Activated CD4-positive, alpha-beta memory T cell treated with anti-CD3 and anti-CD28 coated beads, Interleukin-2, amount 10 ng/mL, durations not matched to agents 7 days and 5 days (primary cell): ENCODE measurements at regions not wholly inside any gene's neighbourhood (a gene's known extent, or its start where the extent isn't known, plus 50 kb on each side); places are given as distances from the start of the nearest gene placed in this dataset.

ENCODE experiments used
- CTCF ChIA-PET: fragments of 350-600 bp; sonication (Branson Sonifier 250); formaldehyde crosslinking; loops from one replicate; lab custom pipeline; 2021; ENCODE audit warnings: antibody characterized with exemption, inconsistent platforms; lab: Charles Lee
- POLR2A ChIA-PET: fragments of 350-600 bp; sonication (Branson Sonifier 250); formaldehyde crosslinking; loops from one replicate; lab custom pipeline; 2021; ENCODE audit warnings: antibody characterized with exemption; lab: Charles Lee
- DNase-seq: peaks from one replicate; pipeline ENCODE4 v3.0.0-alpha.2; 2020
- H3K27ac Mint-ChIP-seq: one replicate; pipeline ENCODE4 v1.8.0; 2021; ENCODE audit warnings: mild to moderate bottlenecking, mixed read lengths
- H3K27me3 Mint-ChIP-seq: one replicate; pipeline ENCODE4 v1.8.0; 2021; ENCODE audit warnings: mixed read lengths
- H3K36me3 Mint-ChIP-seq: one replicate; pipeline ENCODE4 v1.8.0; 2021; ENCODE audit warnings: low read depth, mixed read lengths
- H3K4me1 Mint-ChIP-seq: one replicate; pipeline ENCODE4 v1.8.0; 2021; ENCODE audit warnings: mixed read lengths
- H3K4me3 Mint-ChIP-seq: one replicate; pipeline ENCODE4 v1.8.0; 2021; ENCODE audit warnings: mild to moderate bottlenecking, mixed read lengths
- H3K9me3 Mint-ChIP-seq: one replicate; pipeline ENCODE4 v1.8.0; 2021; ENCODE audit warnings: mixed read lengths

- DNase-seq, result no peak
- Mint-ChIP-seq H3K27ac (no peak overlapping the region), H3K4me1 (no peaks in the 10 kb centered on the region), H3K36me3 (no peaks in the 10 kb centered on the region), H3K4me3 (no peak overlapping the region), H3K9me3 (peaks cover 19% of the 10 kb centered on the region), H3K27me3 (no peaks in the 10 kb centered on the region)
- ChIA-PET CTCF (no interaction called here), POLR2A (no interaction called here)
Observed at GRCh38 chr21:17343055-17343454, 169.8 kb upstream of the CXADR start.

GRCh38 chr21:17348357-17348756 is 164.5 kb upstream of the CXADR start:
- Mint-ChIP-seq H3K9me3 (peaks cover 11% of the 10 kb centered on the region), H3K4me1 (no peaks in the 10 kb centered on the region), H3K27me3 (no peaks in the 10 kb centered on the region), H3K36me3 (no peaks in the 10 kb centered on the region), H3K27ac (no peak overlapping the region), H3K4me3 (no peak overlapping the region)
- POLR2A ChIA-PET, result no interaction called here
- CTCF ChIA-PET, result no interaction called here
- DNase-seq, result no peak

DNA sequence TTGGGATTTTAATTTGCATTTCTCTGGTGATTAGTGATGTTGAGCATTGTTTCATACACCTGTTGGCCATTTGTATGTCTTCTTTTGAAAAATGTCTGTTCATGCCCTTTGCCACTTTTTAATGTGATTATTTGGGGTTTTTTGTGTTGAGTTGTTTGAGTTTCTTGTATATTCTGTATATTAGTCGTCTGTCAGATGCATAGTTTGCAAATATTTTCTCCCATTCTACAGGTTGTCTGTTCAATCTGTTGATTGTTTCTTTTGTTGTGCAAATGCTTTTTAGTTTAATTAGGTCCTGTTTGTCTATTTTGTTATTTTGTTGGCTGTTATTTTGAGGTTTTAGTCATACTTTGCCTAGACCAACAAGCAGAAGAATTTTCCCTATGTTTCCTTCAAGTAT is 164.0 kb upstream of the CXADR start:
- Mint-ChIP-seq H3K36me3 (no peaks in the 10 kb centered on the region), H3K27ac (no peak overlapping the region), H3K9me3 (peaks cover 9% of the 10 kb centered on the region), H3K4me3 (no peak overlapping the region), H3K27me3 (no peaks in the 10 kb centered on the region), H3K4me1 (no peaks in the 10 kb centered on the region)
- no peak for DNase-seq
- ChIA-PET POLR2A (no interaction called here), CTCF (no interaction called here)

DNA sequence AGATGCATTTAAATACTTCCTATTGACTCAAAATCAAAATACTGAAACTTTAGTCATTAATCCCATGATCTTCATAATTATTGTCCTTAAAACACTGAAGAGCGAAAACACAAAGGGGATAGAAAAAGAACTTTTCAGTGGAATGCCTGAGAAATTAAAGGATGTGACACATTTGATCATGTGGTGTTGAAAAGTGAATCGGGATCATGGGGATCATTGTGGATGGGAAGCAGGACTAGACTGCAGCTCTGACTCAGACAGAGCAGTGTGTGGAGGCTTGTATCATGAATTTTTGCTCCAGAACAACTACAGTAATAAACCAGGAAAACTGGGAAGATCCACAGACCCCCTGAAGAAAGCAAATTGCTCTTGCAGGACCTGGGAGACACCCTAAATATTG is 161.1 kb upstream of the CXADR start:
- H3K36me3 Mint-ChIP-seq, result no peaks in the 10 kb centered on the region

GRCh38 chr21:17352996-17353655 is 159.7 kb upstream of the CXADR start:
- POLR2A ChIA-PET, result no interaction called here
- H3K27me3 Mint-ChIP-seq, result no peaks in the 10 kb centered on the region

More for the DNA sequence above, 161.1 kb upstream of the CXADR start:
- H3K27ac Mint-ChIP-seq, result no peak overlapping the region
- H3K27me3 Mint-ChIP-seq, result no peaks in the 10 kb centered on the region
- no peak for DNase-seq
- POLR2A ChIA-PET, result no interaction called here
- CTCF ChIA-PET, result no interaction called here
- no peaks in the 10 kb centered on the region for H3K4me1 Mint-ChIP-seq
- no peak overlapping the region for H3K4me3 Mint-ChIP-seq
- H3K9me3 Mint-ChIP-seq, result peaks cover 7% of the 10 kb centered on the region

GRCh38 chr21:17359781-17360180 is 153.1 kb upstream of the CXADR start:
- H3K4me1 Mint-ChIP-seq, result no peaks in the 10 kb centered on the region
- POLR2A ChIA-PET, result no interaction called here
- CTCF ChIA-PET, result no interaction called here
- no peak for DNase-seq
- no peaks in the 10 kb centered on the region for H3K9me3 Mint-ChIP-seq
- no peak overlapping the region for H3K27ac Mint-ChIP-seq
- no peak overlapping the region for H3K4me3 Mint-ChIP-seq
- no peaks in the 10 kb centered on the region for H3K36me3 Mint-ChIP-seq
- no peaks in the 10 kb centered on the region for H3K27me3 Mint-ChIP-seq

More at GRCh38 chr21:17352996-17353655, 159.7 kb upstream of the CXADR start:
- CTCF ChIA-PET, result no interaction called here
- Mint-ChIP-seq H3K27ac (no peak overlapping the region), H3K4me3 (no peak overlapping the region), H3K4me1 (no peaks in the 10 kb centered on the region), H3K9me3 (peaks cover 7% of the 10 kb centered on the region), H3K36me3 (no peaks in the 10 kb centered on the region)
- DNase-seq, result no peak

DNA sequence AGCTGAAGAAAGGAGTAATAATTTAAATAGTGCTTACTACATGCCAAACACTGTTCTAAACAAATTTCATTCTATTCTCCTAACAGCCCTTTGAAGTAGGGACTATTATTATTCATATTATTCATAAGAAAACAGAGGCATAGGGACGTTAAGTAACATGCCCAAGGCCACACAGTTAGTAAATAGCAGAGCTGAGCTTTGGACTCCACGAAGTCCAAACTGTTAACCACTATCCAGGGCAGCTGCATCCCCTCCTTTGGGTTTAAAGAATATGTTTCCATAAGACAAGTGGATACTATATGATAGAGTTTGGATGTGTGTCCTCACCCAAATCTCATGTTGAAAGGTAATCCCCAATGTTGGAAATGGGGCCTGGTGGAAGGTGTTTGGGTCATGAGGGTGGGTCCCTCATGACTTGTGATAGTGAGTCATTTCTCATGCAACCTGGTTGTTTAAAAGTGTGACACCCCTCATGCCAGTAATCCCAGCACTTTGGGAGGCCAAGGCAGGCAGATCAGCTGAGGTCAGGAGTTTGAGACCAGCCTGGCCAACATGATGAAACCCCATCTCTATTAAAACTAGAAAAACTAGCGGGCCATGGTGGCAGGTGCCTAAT is 144.0 kb upstream of the CXADR start:
- Mint-ChIP-seq H3K4me3 (no peak overlapping the region), H3K9me3 (no peaks in the 10 kb centered on the region), H3K4me1 (no peaks in the 10 kb centered on the region), H3K27me3 (peaks cover 6% of the 10 kb centered on the region), H3K36me3 (no peaks in the 10 kb centered on the region), H3K27ac (no peak overlapping the region)
- POLR2A ChIA-PET, result no interaction called here
- no peak for DNase-seq
- CTCF ChIA-PET, result no interaction called here

DNA sequence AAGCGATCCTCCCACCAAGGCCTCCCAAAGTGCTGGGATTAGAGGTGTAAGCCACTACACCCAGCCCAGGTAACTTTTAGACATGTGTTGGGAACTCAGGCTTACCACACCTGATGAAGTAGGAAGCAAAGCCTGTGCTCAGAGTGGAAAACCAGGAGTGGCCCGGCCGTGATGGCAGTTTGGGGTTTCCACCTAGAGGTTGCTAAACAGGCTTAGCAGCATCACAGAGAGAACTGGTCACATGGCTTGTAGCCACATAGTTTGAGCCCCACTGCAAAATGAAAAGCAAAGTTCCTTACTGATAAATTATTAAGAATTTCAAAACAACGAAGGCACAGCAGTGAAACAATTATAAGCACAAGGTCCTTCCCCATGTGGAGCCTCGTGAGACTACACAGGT is 142.6 kb upstream of the CXADR start:
- Mint-ChIP-seq H3K27ac (no peak overlapping the region), H3K4me3 (no peak overlapping the region), H3K4me1 (no peaks in the 10 kb centered on the region), H3K27me3 (peaks cover 6% of the 10 kb centered on the region), H3K36me3 (no peaks in the 10 kb centered on the region), H3K9me3 (no peaks in the 10 kb centered on the region)
- DNase-seq, result no peak
- CTCF ChIA-PET, result no interaction called here
- POLR2A ChIA-PET, result no interaction called here

GRCh38 chr21:17370916-17371315 is 141.9 kb upstream of the CXADR start:
- Mint-ChIP-seq H3K27me3 (peaks cover 6% of the 10 kb centered on the region), H3K27ac (no peak overlapping the region), H3K4me3 (no peak overlapping the region), H3K9me3 (no peaks in the 10 kb centered on the region), H3K4me1 (no peaks in the 10 kb centered on the region), H3K36me3 (no peaks in the 10 kb centered on the region)
- POLR2A ChIA-PET, result no interaction called here
- CTCF ChIA-PET, result interaction anchor here (0.9 kb wide), 1 partner anchor 214 kb away, joined by 3 read pairs; no protein-coding TSS in a partner anchor
- no peak for DNase-seq

DNA sequence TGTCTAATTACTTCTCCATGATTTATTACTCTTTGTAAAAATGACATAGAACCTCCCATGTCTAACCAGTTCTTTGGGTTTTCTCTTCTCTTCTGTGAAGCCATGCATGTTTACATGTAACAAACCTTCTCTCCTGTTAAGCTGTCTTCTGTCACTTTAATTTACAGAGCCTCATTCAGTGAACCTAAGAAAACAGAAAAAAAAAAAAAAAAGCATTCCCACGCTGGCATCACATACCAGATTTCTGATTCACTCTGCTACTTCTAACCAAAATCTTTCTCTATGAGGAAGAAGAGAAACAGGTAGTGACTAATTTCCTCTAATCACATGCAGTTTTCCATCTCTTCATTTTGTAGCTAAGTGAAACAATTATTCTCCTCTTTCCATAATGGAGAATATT is 141.4 kb upstream of the CXADR start:
- H3K36me3 Mint-ChIP-seq, result no peaks in the 10 kb centered on the region
- peaks cover 6% of the 10 kb centered on the region for H3K27me3 Mint-ChIP-seq
- H3K27ac Mint-ChIP-seq, result no peak overlapping the region
- CTCF ChIA-PET, result interaction anchor here (0.9 kb wide), 1 partner anchor 214 kb away, joined by 3 read pairs; no protein-coding TSS in a partner anchor
- H3K4me3 Mint-ChIP-seq, result no peak overlapping the region
- H3K4me1 Mint-ChIP-seq, result no peaks in the 10 kb centered on the region
- POLR2A ChIA-PET, result no interaction called here
- H3K9me3 Mint-ChIP-seq, result no peaks in the 10 kb centered on the region
- DNase-seq, result no peak

DNA sequence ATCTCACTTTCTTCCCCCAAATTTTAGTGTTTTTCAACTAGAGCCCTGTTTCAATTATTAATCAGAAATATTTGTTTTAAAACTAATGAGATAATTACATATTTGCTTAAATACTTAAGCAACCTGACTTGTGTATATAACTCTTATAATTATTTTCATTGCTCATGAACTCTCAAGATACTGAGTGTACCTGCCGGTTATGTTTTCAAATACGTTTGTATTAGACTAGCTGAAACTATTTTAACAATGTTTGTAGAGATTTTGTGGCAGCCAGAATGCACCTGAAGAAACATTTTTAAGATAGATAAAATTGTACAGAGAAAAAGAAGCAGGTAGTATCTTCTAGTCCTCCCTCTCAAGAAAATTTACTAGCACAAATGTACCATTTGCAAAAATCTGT is 140.6 kb upstream of the CXADR start:
- no peaks in the 10 kb centered on the region for H3K4me1 Mint-ChIP-seq
- POLR2A ChIA-PET, result no interaction called here
- no peaks in the 10 kb centered on the region for H3K36me3 Mint-ChIP-seq
- H3K27me3 Mint-ChIP-seq, result peaks cover 6% of the 10 kb centered on the region
- no peak for DNase-seq
- CTCF ChIA-PET, result no interaction called here
- H3K9me3 Mint-ChIP-seq, result no peaks in the 10 kb centered on the region
- no peak overlapping the region for H3K27ac Mint-ChIP-seq
- no peak overlapping the region for H3K4me3 Mint-ChIP-seq

DNA sequence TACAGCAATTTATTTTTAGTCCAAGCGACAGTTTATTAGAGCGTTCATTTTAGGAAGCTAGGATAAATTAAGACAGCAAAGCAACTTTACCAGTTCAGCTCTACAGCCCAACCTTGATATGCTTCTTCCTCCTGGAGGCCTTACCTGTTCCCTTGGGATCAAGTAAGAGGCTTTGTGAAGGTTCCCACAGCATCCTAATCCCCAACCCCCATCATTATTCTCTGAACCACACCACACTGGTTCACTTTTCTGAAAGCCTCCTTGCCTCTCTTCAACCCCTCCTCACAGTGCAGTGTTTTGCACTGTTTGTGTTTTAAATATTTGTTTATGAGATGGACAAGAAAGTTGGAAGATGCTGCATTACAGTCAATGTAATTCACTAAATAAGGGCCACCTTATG is 126.3 kb upstream of the CXADR start:
- H3K27me3 Mint-ChIP-seq, result no peaks in the 10 kb centered on the region
- H3K36me3 Mint-ChIP-seq, result no peaks in the 10 kb centered on the region
- POLR2A ChIA-PET, result no interaction called here
- no peaks in the 10 kb centered on the region for H3K4me1 Mint-ChIP-seq
- no peak overlapping the region for H3K4me3 Mint-ChIP-seq
- H3K9me3 Mint-ChIP-seq, result no peaks in the 10 kb centered on the region
- H3K27ac Mint-ChIP-seq, result no peak overlapping the region
- CTCF ChIA-PET, result interaction anchor here (0.7 to 4.8 kb wide), 13 partner anchors 8 to 250 kb away, joined by 3 to 62 read pairs (median 3); no protein-coding TSS in a partner anchor
- no peak for DNase-seq

GRCh38 chr21:17387030-17387617 is 125.7 kb upstream of the CXADR start:
- peak; percentile 35 for DNase-seq
- POLR2A ChIA-PET, result no interaction called here
- Mint-ChIP-seq H3K27ac (no peak overlapping the region), H3K4me3 (no peak overlapping the region), H3K9me3 (no peaks in the 10 kb centered on the region), H3K36me3 (no peaks in the 10 kb centered on the region), H3K4me1 (no peaks in the 10 kb centered on the region), H3K27me3 (no peaks in the 10 kb centered on the region)
- CTCF ChIA-PET, result interaction anchor here (0.7 to 4.8 kb wide), 16 partner anchors 8 to 249 kb away, joined by 3 to 62 read pairs (median 3); no protein-coding TSS in a partner anchor
